ENCODE measurements at regions not wholly inside any gene's neighbourhood (a gene's known extent, or its start where the extent isn't known, plus 50 kb on each side); places are given as distances from the start of the nearest gene placed in this dataset.

DNA sequence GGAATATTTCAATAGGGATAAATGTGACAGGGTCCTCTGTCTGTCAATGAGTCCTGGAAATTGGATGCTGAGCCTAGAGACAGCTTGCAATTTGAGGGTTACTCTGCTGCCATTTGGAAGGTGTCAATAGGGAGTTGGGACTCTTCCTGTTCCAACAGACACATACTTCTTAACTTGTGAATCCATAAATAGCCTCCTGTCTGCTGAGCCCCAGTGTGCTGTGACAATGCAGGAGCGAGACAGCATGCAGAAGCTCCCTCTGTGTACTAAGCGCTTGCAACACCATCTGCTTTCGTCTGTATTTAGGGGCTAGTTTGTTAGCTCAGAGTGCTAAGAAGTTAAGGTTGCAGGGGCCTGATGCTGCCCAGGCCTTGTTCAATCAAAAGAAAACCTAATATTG lies 58.5 kb upstream of the GPR12 start:
- no peaks in the 10 kb centered on the region for H3K36me3 ChIP-seq
- 64 to 88% methylated on average over 1 to 3 of the region's 3 CpGs for WGBS, 2 donors (ENCODE audit: low coverage in 1 of 2)
- no peak overlapping the region for H3K4me3 ChIP-seq
- no peaks in the 10 kb centered on the region for H3K4me1 ChIP-seq
- no peaks in the 10 kb centered on the region for H3K9me3 ChIP-seq
- no peak for ATAC-seq
- peaks cover 12% of the 10 kb centered on the region for H3K27me3 ChIP-seq
- TF ChIP-seq EP300 (IDR thresholded peaks at IDR 0.05) (no peak), POLR2A (IDR thresholded peaks at IDR 0.05) (no peak), CTCF (IDR thresholded peaks at IDR 0.05) (no peak), POLR2AphosphoS5 (IDR thresholded peaks at IDR 0.05) (no peak)
- no peak overlapping the region for H3K27ac ChIP-seq

GRCh38 chr13:26816881-26817280 lies 56.3 kb upstream of the GPR12 start:
- Histone ChIP-seq H3K36me3 (no peaks in the 10 kb centered on the region), H3K9me3 (no peaks in the 10 kb centered on the region), H3K4me3 (no peak overlapping the region), H3K27ac (no peak overlapping the region), H3K4me1 (no peaks in the 10 kb centered on the region), H3K27me3 (peaks cover 12% of the 10 kb centered on the region)
- no peak for TF ChIP-seq CTCF (IDR thresholded peaks at IDR 0.05)
- TF ChIP-seq POLR2A (IDR thresholded peaks at IDR 0.05) = no peak
- TF ChIP-seq EP300 (IDR thresholded peaks at IDR 0.05) = no peak
- TF ChIP-seq POLR2AphosphoS5 (IDR thresholded peaks at IDR 0.05) = no peak
- ATAC-seq = no peak
- WGBS, 2 donors (ENCODE audit: low coverage in 1 of 2) = 49 to 65% methylated on average over 4 to 8 of the region's 8 CpGs

DNA sequence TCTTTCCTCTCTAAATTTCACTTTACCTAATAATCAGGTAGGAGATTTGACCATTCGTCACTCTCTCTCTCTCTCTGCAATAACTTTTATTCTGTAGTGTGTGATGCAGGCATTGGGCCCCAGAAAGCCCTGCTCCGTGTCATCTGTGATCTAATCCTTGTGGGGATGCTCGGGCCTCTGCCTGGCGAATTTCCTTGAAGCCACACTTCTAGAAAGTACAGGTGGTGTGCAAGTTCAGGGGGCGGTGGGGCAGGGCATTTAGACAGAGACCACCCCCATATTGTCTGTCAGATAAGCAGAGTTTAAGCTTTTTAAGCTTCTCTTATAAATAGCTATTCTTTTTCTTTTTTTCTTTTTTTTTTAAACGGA lies 53.4 kb upstream of the GPR12 start:
- no peaks in the 10 kb centered on the region for H3K36me3 ChIP-seq
- no peak for TF ChIP-seq CTCF (IDR thresholded peaks at IDR 0.05)
- no peak for TF ChIP-seq EP300 (IDR thresholded peaks at IDR 0.05)
- no peak for TF ChIP-seq POLR2A (IDR thresholded peaks at IDR 0.05)
- TF ChIP-seq POLR2AphosphoS5 (IDR thresholded peaks at IDR 0.05) = no peak
- H3K27me3 ChIP-seq = peaks cover 12% of the 10 kb centered on the region
- no peaks in the 10 kb centered on the region for H3K4me1 ChIP-seq
- H3K27ac ChIP-seq = no peak overlapping the region
- WGBS, 2 donors (ENCODE audit: low coverage in 1 of 2) = 68 to 87% methylated on average over 3 to 6 of the region's 6 CpGs
- no peaks in the 10 kb centered on the region for H3K9me3 ChIP-seq
- ATAC-seq = no peak
- H3K4me3 ChIP-seq = no peak overlapping the region

DNA sequence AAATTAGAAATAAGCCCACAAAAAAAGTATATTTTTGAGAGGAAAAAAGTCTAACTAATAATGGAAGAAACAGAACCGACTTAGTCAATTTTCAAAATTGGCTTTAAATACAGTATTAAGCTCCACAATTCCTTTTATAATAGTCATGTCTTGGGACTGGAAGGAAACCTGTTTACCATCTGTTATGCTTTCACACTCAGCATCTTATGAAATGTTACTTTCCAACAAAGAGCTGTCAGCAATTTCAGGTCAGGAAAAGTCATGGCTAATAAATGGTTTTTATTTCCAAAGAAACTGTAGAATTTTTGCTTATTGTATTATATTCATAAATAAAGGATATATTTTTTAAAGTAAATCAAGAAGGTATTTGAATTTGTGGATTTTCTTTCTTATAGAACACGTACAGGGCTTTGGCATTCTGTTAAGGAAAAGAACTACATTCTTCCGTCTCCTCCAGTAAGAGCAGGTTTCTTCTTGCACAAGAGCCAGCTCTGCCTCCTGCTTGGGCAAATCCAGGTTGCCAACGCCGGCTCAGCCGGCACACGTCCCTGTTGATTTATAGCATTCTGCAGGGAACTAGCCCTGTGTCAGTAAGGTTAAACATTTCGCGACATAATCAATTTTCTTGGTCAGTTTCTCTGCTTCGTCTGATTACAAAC lies 52.9 kb upstream of the GPR12 start:
- Histone ChIP-seq H3K27ac (no peak overlapping the region), H3K4me3 (no peak overlapping the region), H3K9me3 (no peaks in the 10 kb centered on the region), H3K27me3 (peaks cover 14% of the 10 kb centered on the region), H3K36me3 (no peaks in the 10 kb centered on the region), H3K4me1 (no peaks in the 10 kb centered on the region)
- no peak for ATAC-seq
- TF ChIP-seq EP300 (IDR thresholded peaks at IDR 0.05) = no peak
- TF ChIP-seq POLR2AphosphoS5 (IDR thresholded peaks at IDR 0.05) = no peak
- no peak for TF ChIP-seq POLR2A (IDR thresholded peaks at IDR 0.05)
- TF ChIP-seq CTCF (IDR thresholded peaks at IDR 0.05) = no peak
- 41 to 56% methylated on average over 10 of the region's 10 CpGs for WGBS, 2 donors (ENCODE audit: low coverage in 1 of 2)

DNA sequence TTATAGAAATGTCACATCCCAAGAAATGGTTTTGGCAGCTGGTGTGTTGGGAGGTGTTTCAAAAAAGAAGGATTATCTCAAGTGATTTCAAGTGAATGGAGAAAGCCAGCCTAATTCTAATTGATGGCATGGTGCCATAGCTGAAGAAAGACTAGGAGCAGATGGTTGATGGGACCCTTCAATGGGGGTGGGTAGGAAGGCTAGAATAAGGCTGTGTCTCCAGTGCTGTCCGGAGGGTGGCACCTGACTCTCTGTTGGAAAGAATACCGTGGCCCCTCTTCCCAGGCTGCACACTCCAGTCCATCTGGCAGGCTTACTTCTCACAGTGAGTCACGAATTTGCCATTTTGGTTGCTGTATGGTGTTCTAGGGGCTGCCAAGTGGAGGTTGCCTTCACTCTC lies 51.0 kb upstream of the GPR12 start:
- 53 to 83% methylated on average over 2 to 3 of the region's 3 CpGs for WGBS, 2 donors (ENCODE audit: low coverage in 1 of 2)
- no peak for ATAC-seq
- TF ChIP-seq EP300 (IDR thresholded peaks at IDR 0.05) (no peak), CTCF (IDR thresholded peaks at IDR 0.05) (no peak), POLR2A (IDR thresholded peaks at IDR 0.05) (no peak), POLR2AphosphoS5 (IDR thresholded peaks at IDR 0.05) (no peak)

More for the DNA sequence above, 51.0 kb upstream of the GPR12 start:
- H3K4me1 ChIP-seq = no peaks in the 10 kb centered on the region
- no peak overlapping the region for H3K4me3 ChIP-seq
- peaks cover 18% of the 10 kb centered on the region for H3K27me3 ChIP-seq
- H3K27ac ChIP-seq = no peak overlapping the region
- peaks cover 0 to 8% (median 0%) of the 10 kb centered on the region in 3 donors for H3K9me3 ChIP-seq
- H3K36me3 ChIP-seq = no peaks in the 10 kb centered on the region

Data from gastroesophageal sphincter (tissue), 4 donors.